ENCODE measurements at regions not wholly inside any gene's neighbourhood (a gene's known extent, or its start where the extent isn't known, plus 50 kb on each side); places are given as distances from the start of the nearest gene placed in this dataset.
"Not testable (repeated sequence)": the region's sequence is repeated elsewhere in the genome, so short reads cannot be mapped to it uniquely, and the experiment has no call there.

DNA sequence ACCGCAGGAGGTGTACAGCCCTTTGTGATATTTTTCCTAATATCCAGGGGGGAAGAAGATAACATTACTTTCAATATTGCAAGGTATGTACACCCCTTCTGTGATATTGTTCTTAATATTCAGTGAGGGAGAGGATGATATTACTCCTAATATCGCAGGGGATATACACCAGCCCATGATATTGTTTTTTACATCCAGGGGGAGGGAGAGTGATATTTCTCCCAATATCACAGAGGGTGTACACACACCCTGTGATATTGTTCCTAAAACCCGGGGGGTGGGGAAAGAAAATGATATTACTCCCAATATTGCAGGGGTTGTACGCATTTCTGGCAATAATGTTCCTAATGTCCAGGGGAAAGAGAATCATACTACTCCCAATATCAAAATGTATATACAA, 58.0 kb upstream of the SLC25A48 start:
- DNase-seq = no peak

DNA sequence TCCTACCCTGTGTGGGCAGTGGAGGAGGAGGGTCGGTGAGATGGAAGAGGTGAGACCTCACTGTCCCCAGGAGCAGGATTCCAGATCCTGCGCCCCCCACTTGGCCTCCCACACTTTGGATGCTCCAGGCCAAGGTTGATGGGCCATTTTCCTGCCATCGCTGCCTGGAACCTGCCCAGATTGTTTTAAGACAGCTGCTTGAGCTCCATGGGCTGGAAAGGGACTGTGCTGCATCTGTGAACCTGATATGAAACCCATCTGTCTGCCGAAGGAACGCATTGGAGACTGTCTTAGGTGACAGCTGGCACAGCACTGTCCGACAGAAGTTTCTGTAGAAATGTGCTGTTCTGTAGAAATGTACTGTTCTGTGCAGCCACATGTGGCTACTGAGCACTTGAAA, 72.7 kb upstream of the SLC25A48 start:
- DNase-seq = no peak

DNA sequence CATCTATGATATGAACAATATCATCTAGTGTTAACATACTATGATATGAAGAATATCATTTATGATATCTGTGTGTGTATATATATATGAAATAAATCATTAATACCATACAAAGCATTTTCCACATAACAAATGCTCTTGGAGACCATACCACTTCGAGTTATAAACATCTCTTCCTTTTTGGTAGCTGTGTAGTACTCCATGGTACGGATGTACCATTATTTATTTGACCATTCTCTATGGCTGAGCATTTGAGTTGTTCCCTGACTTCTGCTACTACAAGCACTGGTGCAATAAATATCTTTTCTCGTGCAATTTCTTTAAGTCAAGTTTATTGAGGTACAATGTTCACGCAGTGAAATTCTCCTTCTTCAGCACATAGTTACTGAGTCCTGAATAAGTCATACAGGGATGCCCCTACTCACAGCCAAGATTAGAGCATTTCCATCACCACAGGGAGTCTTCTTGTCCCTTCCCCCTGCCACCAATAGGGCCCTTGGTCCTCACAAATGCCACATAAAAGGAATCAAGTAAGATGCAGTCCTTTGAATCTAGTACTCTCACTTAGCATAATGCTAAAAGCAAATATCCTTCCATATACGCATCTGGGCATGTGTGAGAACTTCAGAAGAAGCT, 75.2 kb upstream of the SLC25A48 start:
- no peak for DNase-seq

DNA sequence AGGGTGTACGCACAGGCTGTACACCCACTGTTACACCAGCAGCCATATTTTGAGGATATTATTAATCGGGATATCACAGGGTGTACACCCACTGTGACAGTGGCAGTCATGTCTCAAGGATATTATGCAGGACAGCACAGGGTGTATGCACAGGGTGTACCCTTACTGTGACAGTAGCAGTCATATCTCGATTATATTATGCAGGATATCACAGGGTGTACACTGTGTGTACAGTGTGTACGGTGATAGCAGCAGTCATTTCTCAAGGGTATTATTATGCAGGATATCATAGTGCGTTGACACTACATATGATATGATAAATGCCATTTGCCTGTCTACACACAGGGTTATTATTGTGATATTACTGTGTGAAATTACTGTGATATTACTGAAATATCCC, 80.5 kb upstream of the SLC25A48 start:
- DNase-seq = no peak

DNA sequence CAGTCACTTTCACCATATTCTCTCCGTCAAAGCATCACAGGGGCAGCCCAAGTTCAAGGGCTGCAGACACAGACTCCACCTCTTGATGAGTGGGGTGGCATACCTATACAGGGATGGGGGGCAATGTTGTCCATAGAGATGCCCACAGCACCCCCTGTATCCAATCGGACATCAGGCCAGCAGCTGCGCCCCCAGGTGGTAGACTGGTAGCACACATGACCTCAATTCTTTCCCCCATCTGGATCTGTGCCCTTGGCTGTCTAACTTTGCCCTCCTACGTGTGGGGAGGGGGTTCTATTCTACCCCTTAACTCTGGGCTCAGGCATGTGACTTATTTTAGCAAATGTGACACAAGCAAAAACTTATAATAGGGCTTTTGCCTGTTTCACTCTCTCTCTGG, 84.0 kb upstream of the SLC25A48 start:
- DNase-seq = no peak

DNA sequence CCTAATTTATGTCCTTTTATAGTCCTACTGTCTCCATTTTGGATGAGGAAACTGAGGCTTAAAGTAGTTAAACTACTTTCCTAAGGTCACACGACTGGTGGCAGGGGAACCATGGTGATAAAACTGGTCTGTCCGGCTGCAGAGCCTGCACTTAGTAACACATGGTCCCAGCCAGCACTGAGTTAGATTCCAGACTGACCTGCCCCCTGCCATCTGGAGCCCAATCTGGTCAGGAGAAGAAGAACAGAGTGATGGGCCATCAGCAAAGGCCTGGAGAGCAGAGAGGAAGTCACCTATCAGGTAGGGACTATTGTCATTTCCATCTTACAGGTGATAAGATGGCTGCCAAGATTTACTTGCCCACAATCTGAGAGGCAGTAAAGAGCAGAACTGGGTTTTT, 86.6 kb upstream of the SLC25A48 start:
- DNase-seq = no peak

DNA sequence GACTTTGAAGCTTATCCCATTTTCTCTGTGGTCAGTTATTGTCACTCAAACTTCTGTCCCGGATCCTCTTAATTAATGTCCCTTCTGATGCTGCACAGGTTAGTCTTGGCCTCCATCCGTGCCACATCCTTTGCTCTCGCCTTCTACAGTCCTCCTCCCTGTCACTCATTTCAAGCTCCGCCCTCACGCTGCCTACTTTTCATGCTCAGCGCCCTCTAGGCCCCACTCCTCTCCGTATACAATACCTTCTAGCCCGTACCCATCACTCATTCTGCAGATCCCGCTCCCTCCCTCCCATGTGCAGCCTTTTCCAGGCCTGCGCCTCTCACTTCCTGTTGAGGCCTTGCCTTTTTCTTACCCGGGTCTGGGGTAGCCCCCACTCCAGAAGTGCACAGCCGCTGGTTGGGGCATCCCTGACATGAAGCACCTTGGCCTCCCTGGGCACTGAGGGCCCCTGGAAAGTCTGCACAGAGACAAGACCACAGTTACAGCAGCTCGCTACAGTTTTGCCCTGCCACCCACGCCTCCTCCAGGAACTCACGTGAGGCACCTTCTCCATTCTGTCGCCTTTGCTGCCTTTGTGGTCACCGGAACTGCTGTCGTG, 88.5 kb upstream of the SLC25A48 start:
- no peak for DNase-seq

DNA sequence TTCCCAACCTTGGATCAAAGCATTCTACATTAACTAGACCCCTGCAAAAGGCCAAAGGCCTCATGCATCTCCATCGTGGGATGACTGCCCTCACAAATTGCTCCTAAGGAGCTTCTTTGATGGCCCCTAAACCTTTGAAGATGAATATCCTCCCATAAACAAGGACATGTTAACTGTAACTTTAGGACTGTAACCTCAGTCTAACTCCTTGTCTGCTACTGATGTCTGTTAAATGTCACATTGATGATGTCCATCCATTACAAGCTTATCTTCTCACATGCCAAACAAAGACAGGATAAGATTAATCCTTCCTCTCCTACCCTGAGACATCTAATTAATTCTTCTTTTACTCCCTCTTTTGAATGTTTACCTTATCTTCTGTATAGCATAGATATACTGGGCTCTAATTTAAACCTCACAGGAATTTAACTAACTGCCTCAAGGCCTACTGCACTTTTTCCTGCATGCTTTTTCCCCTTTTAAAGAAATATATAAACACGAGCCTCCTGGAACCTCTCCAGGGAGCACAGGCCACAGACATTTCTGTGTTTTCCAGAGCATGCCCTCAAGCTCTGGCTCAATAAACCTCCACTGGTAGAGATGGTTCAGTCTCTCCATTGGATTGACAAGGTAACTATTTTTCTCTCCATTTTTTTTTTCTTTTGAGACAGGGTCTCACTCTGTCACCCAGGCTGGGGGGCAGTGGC, 90.6 kb upstream of the SLC25A48 start:
- no peak for DNase-seq

DNA sequence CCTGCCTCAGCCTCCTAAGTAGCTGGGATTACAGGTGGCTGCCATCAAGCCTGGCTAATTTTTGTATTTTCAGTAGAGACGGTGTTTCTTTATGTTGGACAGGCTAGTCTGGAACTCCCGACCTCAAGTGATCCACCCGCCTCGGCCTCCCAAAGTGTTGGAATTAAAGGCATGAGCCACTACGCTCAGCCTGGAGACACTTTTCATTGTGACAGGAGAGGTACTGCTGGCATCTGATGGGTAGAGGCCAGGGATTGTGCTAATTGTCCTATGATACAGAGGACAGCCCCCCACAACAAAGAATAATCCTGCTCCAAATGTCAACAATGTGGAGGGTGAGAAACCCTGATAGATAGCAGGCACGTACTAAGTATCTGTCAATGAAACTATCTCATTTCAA, 91.3 kb upstream of the SLC25A48 start:
- no peak for DNase-seq

DNA sequence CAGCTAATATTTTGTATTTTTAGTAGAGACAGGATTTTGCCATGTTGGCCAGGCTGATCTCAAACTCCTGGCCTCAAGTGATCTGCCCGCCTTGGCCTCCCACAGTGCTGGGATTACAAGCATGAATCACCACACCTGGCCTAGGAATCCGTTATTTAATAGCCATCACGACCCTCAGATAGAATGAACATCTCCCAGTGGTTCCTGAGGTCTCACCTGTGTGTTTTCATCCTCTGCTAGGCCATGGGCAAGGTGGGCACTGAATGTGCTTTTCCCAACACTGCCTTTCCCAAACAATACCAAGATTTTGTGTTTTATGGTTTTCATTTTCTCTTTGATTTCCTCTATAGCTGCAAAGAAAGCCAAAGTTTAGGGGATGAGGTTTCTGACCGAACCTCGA, 92.2 kb upstream of the SLC25A48 start:
- not testable (repeated sequence) for DNase-seq

DNA sequence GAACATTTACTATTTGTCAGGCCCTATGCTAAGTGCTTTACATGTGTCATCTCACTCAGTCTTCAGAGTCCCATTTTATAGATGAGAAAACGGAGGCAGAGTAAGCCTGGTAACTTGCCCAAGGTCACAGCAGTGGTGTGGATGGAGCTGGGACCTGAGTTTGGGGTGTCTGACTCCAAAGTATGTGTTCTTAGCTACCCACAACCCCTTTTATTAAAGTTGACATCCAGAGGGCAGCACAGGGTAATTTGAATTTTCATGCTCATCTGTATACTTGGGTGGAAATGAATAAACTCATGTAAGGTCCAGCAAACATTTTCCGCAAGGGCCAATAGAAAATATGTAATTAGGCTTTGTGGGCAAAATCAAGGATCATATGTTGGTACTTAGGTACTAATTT, 93.4 kb upstream of the SLC25A48 start:
- DNase-seq = no peak

DNA sequence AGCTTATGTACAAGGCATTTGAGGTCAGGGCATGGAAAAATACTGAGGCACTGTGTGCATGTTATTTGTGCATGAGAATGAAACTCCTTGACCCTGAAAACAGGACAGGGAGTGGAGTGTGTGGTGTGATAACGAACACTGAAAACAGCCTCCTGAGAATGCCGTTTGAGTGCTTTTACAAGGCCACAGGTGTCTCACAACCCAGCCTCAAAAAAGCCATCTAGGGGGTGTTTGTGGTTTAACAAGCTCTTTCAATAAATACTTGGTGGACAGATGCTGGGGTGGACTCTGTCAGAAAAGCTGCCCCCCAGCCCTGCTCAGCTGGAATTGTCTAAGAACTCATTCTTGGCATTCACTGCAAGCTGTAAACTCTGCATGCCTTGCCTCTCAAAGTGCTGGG, 94.0 kb upstream of the SLC25A48 start:
- no peak for DNase-seq

DNA sequence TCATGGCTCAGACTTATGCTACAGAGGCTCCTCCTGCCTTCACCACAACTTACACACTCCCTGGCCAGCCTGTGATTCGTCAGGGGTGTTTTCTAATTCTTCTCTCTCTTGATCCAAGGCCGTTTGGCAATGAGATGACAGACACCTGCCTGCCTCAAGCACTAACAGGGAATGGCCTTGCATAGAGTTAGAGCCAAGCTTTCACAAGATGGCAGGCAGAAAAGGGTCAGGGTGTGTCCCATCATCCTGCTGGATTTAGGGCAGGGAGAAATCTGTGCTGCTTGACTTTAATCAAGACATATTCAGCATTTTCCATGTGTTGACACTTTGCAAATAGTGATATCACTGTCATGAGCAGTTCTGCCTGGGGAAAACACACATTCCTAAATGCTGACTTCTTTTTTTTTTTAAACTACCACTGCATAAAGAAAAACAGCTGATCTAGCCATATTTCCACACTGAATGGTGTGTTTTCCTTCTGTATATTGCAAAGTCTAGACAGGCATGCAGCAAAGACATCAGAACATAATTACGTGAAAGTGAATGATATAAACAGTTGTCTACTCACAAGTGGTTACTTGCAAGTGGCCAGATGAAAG, 95.0 kb upstream of the SLC25A48 start:
- DNase-seq = no peak

DNA sequence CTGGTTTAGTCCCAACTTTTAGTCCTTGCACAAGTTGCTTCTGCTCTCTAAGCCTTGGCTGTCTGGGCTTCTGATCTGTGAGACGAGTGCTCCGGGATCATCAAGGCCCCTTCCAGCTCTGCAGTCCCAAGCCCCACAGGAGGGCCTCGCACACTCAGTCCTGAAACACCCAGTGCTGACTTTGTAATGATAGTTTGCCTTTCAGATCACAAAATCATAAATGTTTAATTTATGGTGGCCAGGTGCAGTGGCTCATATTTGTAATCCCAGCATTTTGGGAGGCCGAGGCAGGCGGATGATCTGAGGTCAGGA, 95.9 kb upstream of the SLC25A48 start:
- no peak for DNase-seq

DNA sequence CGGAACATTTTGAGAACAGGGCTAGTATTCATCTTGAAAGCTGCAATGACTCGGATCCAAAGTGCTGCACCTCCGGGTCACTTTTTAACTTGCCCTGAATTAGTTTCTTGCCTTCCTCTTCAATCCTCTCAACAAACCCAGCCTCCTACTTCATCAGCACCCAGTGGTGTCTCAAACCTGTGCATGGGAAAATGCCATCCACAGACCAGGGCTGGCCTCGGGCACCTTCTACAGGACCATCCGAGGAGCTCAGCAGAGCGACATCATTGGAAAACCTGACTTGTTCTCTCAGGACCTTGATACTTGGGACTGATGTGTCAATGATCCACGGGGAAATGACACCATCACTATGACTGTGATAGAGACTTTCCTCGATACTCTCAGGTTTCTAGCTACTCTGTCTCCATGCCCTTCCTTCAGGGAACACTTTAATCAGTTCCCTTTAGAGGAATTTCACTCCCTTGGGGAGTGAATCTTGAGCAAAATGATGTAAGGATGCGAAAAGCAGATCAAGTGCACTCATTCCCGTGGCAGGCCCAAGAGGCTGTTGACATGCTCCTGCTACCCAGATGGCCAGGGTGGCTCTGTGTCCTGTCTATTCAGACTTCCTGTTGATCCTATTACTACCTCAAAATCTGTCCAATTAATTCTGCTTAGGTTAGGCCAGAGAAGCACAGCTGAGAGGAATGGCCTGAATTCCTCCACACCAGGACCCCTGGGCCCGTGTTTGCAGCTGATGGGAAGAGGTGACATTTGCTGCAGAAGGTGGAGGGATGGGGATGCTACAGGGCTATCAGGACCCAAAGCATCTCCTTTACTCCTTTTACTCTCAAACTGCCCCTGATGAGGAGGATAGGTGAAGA, 96.5 kb upstream of the SLC25A48 start:
- no peak for DNase-seq

DNA sequence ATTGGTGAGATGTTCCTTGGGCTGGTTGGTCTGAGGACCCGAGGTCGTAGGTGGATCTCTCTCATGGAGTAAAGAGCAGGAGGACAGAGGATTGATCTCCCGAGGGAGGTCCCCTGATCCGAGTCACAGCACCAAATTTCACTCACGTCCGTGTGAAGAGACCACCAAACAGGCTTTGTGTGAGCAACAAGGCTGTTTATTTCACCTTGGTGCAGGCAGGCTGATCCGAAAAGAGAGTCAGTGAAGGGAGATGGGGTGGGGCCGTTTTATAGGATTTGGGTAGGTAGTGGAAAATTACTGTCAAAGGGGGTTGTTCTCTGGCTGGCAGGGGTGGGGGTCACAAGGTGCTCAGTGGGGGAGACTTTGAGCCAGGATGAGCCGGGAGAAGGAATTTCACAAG, 97.5 kb upstream of the SLC25A48 start:
- not testable (repeated sequence) for DNase-seq

DNA sequence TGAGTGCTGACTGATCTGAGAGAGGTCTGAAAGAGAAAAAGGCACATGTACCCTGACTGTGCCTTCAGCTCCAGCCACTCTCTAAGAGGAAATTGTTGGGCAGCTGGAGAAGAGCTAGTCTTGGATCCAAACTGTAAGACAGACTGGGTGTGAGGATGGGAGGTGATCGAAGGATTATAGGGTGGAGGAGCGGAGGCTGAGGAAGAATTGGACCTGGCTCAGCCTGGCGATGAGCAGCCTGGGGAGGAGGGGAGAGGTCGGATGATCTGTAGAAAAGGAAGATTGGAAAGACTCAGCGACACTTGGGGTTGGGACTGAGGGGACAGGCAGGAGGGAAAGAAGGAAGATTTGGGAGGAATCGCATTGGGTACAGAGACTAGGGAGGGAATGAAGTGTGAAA, 98.6 kb upstream of the SLC25A48 start:
- DNase-seq = no peak

DNA sequence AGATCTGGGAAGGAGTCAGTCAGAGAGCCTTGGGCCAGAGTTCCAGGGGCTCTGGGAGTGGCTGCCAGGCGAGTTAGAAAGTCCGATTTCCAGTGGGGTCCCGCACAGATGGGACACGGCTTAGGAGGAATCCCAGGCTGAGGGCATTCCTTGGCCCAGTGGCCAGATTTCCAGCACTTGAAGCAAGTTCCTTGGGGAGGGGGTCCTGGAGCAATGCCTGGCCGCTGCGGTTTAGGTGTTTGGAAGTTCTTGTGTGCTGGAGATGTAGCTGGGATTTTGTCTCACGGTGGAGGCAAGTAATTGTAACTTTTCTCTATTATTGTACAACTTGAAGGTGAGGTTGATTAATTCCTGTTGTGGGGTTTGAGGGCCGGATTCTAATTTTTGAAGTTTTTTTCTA, 99.5 kb upstream of the SLC25A48 start:
- not testable (repeated sequence) for DNase-seq

DNA sequence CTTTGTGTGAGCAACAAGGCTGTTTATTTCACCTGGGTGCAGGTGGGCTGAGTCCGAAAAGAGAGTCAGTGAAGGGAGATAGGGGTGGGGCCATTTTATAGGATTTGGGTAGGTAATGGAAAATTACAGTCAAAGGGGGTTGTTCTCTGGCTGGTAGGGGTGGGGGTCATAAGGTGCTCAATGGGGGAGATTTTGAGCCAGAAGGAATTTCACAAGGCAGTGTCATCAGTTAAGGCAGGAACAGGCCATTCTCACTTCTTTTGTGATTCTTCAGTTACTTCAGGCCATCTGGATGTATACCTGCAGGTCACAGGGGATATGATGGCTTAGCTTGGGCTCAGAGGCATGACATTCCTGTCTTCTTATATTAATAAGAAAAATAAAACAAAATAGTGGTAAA, 103.4 kb upstream of the SLC25A48 start:
- not testable (repeated sequence) for DNase-seq

DNA sequence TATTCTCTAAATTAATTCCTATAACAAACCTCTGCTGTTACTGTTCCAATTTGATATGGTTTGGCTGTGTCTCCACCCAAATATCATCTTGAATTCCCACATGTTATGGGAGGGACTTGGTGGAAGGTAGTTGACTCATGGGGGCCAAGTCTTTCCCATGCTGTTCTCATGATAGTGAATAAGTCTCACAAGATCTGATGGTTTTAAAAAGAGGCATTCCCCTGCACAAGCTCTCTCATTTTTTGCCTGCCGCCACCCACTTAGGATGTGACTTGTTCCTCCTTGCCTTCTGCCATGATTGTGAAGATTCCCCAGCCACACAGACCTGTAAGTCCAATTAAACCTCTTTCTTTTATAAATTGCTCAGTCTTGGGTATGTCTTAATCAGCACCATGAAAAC, 104.3 kb upstream of the SLC25A48 start:
- DNase-seq = not testable (repeated sequence)

DNA sequence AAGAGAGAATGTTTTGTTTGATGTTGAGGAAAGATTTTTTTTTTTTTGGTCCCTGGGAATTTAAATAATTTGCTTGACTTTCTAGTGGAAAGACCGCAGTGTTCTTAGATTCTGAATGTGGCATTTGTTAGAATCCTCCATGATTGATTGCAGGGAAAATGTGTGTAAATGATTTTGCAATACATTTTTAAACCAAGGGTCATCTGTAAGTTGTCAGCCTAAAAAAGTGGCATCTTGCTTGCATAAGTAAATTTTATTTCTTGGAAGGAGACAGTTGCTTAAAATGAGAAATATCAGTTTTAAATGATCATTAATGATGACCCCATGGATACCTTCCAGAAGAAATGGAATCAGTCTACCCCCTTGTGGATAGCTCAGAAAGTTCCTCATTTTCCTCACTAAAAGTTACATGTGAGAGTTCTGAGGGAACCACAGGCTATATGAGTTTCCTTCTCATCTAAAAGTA, 105.1 kb upstream of the SLC25A48 start:
- DNase-seq = no peak

DNA sequence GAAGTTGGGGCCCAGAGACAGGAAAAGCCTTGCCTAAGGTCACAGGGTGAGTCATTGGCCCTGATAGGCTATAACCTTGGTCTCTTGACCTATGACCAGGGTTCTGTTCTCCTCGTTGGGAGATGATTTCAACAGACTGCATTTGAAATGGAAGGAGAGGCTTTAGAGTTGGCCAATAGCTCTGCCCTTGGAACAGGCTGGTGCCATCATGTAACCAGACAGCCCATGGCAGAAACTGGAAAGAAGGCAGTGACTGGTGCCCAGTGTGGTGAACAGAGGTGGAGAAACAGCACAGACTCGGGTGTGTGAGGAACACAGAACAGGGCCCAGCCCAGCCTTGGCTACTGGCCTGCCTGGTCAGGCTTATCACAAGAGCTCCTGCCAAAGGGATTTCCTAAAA, 109.8 kb upstream of the SLC25A48 start:
- DNase-seq = no peak

DNA sequence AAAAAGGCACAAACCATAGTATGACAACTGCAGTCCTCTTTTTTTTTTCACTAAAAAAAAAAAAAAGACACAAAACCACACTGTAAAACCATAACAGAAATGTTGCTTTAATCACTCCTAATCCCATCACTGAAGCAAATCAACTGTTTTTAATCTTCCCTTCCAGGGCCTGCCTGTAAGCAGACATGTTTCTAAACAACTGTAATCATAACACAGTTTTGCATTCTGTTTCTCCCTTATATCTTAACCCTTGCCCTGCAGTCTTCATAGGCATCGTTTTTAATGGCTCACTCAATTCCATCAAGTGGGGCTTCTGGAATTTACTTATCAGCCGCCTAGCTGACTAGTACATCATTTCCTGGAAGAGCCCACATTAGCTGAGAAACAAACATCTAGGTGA, 111.0 kb upstream of the SLC25A48 start:
- no peak for DNase-seq

Data from NCI-H2081 treated with DMSO at 0.1 percent for 48 hours (cell line).